Fibroblast of lung (primary cell): ENCODE measurements at regions not wholly inside any gene's neighbourhood (a gene's known extent, or its start where the extent isn't known, plus 50 kb on each side); places are given as distances from the start of the nearest gene placed in this dataset.
A peak's percentile ranks its signal among the peaks of the same experiment; 100 is the strongest.

Source experiments
- DNase-seq, 2 donors: peaks; one replicate each; pipeline versions ENCODE4 v3.0.0 to v3.0.0-alpha.2; 2010; ENCODE audit warnings: low read depth in 2 of 2
- H2AFZ ChIP-seq: 2 replicates; pipeline ENCODE4 v1.5.1; 2012; ENCODE audit warnings: low read length, control low read depth, inconsistent platforms
- H3K27ac ChIP-seq: 2 replicates; pipeline ENCODE4 v1.5.1; 2011; ENCODE audit warnings: low read length, control low read depth; ENCODE audit not compliant: insufficient read depth
- H3K27me3 ChIP-seq: 2 replicates; pipeline ENCODE4 v1.5.1; 2011; ENCODE audit warnings: mild to moderate bottlenecking, low read length; ENCODE audit not compliant: control insufficient read depth, insufficient read depth
- H3K36me3 ChIP-seq: 2 replicates; pipeline ENCODE4 v1.5.1; 2011; ENCODE audit warnings: low read length; ENCODE audit not compliant: control insufficient read depth, insufficient read depth
- H3K4me1 ChIP-seq: 2 replicates; pipeline ENCODE4 v1.5.1; 2011; ENCODE audit warnings: low read length; ENCODE audit not compliant: control insufficient read depth, insufficient read depth; ENCODE audit errors: extremely low read depth
- H3K4me2 ChIP-seq: 2 replicates; pipeline ENCODE4 v1.5.1; 2011; ENCODE audit warnings: low read length, control low read depth; ENCODE audit not compliant: insufficient read depth; ENCODE audit errors: extremely low read depth
- H3K4me3 ChIP-seq, 4 experiments: fragments of 200-600 bp in 1 of 4; sonication (generic) in 1 of 4; replicated peaks in 1 of 4; 2 replicates each; pipeline ENCODE4 v1.5.1; 2011 to 2016; ENCODE audit warnings: low read length in 4 of 4, low read depth in 3 of 4, mild to moderate bottlenecking in 3 of 4, control low read depth in 2 of 4, inconsistent platforms in 1 of 4, mixed read lengths in 1 of 4; ENCODE audit not compliant: insufficient read depth in 1 of 4; ENCODE audit errors: control extremely low read depth in 1 of 4
- H3K79me2 ChIP-seq: 2 replicates; pipeline ENCODE4 v1.5.1; 2012; ENCODE audit warnings: mild to moderate bottlenecking, low read length, inconsistent platforms; ENCODE audit not compliant: control insufficient read depth, insufficient read depth
- H3K9ac ChIP-seq: 2 replicates; pipeline ENCODE4 v1.5.1; 2011; ENCODE audit warnings: mild to moderate bottlenecking, low read length, control low read depth; ENCODE audit not compliant: insufficient read depth
- H3K9me3 ChIP-seq: 2 replicates; pipeline ENCODE4 v1.5.1; 2012; ENCODE audit warnings: low read depth, low read length; ENCODE audit not compliant: control insufficient read depth, insufficient read depth
- H4K20me1 ChIP-seq: 2 replicates; pipeline ENCODE4 v1.5.1; 2011; ENCODE audit warnings: low read length; ENCODE audit not compliant: control insufficient read depth, insufficient read depth; ENCODE audit errors: extremely low read depth
- CTCF ChIP-seq, 2 donors: IDR thresholded peaks in 1 of 2; conservative IDR thresholded peaks in 1 of 2; 1 replicate in 1 of 2; 2 replicates in 1 of 2; pipeline ENCODE4 v1.5.1; 2011 to 2012; ENCODE audit warnings: low read length in 2 of 2, control low read depth in 1 of 2, inconsistent platforms in 1 of 2, low read depth in 1 of 2, mild to moderate bottlenecking in 1 of 2
- EZH2 ChIP-seq: IDR thresholded peaks from 2 replicates; pipeline ENCODE4 v1.5.1; 2012; ENCODE audit warnings: low read length, control low read depth, mild to moderate bottlenecking; ENCODE audit errors: missing control alignments

GRCh38 chr2:45291296-45291701 lies 282.0 kb upstream of the SIX2 start:
- no peaks in the 10 kb centered on the region for H3K79me2 ChIP-seq
- no peaks in the 10 kb centered on the region for H4K20me1 ChIP-seq
- H3K27ac ChIP-seq: no peak overlapping the region
- no peaks in the 10 kb centered on the region for H3K4me1 ChIP-seq
- no peaks in the 10 kb centered on the region for H3K9me3 ChIP-seq
- H3K4me2 ChIP-seq: no peak overlapping the region
- H3K9ac ChIP-seq: no peak overlapping the region
- H3K4me3 ChIP-seq: no peak overlapping the region
- no peaks in the 10 kb centered on the region for H3K36me3 ChIP-seq
- H2AFZ ChIP-seq: no peak overlapping the region
- peaks cover 9% of the 10 kb centered on the region for H3K27me3 ChIP-seq
- TF ChIP-seq CTCF (conservative IDR thresholded peaks at IDR 0.05 in 1 of 2, IDR thresholded peaks at IDR 0.05 in 1 of 2; ENCODE audit: low read depth in 1 of 2, low read length in 2 of 2): no peak
- no peak for TF ChIP-seq EZH2
- DNase-seq: peak in 1 of 2 donors; percentile 21

GRCh38 chr2:45289997-45290709 lies 280.9 kb upstream of the SIX2 start:
- no peak overlapping the region for H2AFZ ChIP-seq
- no peaks in the 10 kb centered on the region for H3K4me1 ChIP-seq
- H3K27ac ChIP-seq: no peak overlapping the region
- H3K4me2 ChIP-seq: no peak overlapping the region
- no peaks in the 10 kb centered on the region for H3K36me3 ChIP-seq
- DNase-seq: no peak
- no peaks in the 10 kb centered on the region for H4K20me1 ChIP-seq
- peaks cover 7% of the 10 kb centered on the region for H3K27me3 ChIP-seq
- no peak overlapping the region for H3K9ac ChIP-seq
- H3K79me2 ChIP-seq: no peaks in the 10 kb centered on the region
- no peaks in the 10 kb centered on the region for H3K9me3 ChIP-seq
- H3K4me3 ChIP-seq: no peak overlapping the region
- no peak for TF ChIP-seq EZH2
- no peak for TF ChIP-seq CTCF (conservative IDR thresholded peaks at IDR 0.05 in 1 of 2, IDR thresholded peaks at IDR 0.05 in 1 of 2; ENCODE audit: low read depth in 1 of 2, low read length in 2 of 2)

GRCh38 chr2:45288532-45289417 lies 279.5 kb upstream of the SIX2 start:
- no peaks in the 10 kb centered on the region for H3K79me2 ChIP-seq
- no peaks in the 10 kb centered on the region for H4K20me1 ChIP-seq
- no peaks in the 10 kb centered on the region for H3K4me1 ChIP-seq
- DNase-seq: peak in 1 of 2 donors; percentile 53
- peaks cover 4% of the 10 kb centered on the region for H3K27me3 ChIP-seq
- no peak overlapping the region for H3K27ac ChIP-seq
- no peak overlapping the region for H3K4me3 ChIP-seq
- no peak overlapping the region for H3K4me2 ChIP-seq
- no peak overlapping the region for H2AFZ ChIP-seq
- TF ChIP-seq CTCF (conservative IDR thresholded peaks at IDR 0.05 in 1 of 2, IDR thresholded peaks at IDR 0.05 in 1 of 2; ENCODE audit: low read depth in 1 of 2, low read length in 2 of 2) (no peak), EZH2 (no peak)
- H3K9me3 ChIP-seq: no peaks in the 10 kb centered on the region
- H3K36me3 ChIP-seq: no peaks in the 10 kb centered on the region
- no peak overlapping the region for H3K9ac ChIP-seq
